Epithelial cell of prostate (primary cell): ENCODE measurements at regions not wholly inside any gene's neighbourhood (a gene's known extent, or its start where the extent isn't known, plus 50 kb on each side); places are given as distances from the start of the nearest gene placed in this dataset.
"Not testable (repeated sequence)": the region's sequence is repeated elsewhere in the genome, so short reads cannot be mapped to it uniquely, and the experiment has no call there.

Source experiments
- DNase-seq: peaks from one replicate; pipeline ENCODE4 v3.0.0-alpha.2; 2011; ENCODE audit warnings: low read depth, low spot score
- H3K27ac ChIP-seq: fragments of 450-650 bp; 2 replicates; pipeline ENCODE4 v1.5.1; 2017; ENCODE audit warnings: mild to moderate bottlenecking

DNA sequence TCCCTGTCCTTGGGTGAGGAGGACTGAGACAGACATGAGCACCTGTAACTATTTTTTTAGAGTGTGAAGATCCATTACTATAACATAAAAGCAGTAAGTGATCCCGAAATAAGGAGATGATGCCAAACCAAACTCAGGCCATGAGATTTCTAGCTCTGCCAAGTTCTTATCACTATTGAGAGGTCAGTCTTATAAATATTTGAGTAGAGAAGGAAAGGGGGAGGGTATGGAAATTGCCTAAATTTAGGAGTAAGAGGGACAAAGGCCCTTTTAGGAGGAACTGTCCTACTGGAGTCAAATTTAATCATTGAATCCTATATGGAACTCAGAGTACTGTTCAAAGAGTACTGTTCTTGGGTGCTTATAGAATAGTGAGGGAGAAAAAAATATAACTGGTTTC, 326.9 kb upstream of the NAALADL2 start:
- H3K27ac ChIP-seq = no peak overlapping the region
- no peak for DNase-seq

DNA sequence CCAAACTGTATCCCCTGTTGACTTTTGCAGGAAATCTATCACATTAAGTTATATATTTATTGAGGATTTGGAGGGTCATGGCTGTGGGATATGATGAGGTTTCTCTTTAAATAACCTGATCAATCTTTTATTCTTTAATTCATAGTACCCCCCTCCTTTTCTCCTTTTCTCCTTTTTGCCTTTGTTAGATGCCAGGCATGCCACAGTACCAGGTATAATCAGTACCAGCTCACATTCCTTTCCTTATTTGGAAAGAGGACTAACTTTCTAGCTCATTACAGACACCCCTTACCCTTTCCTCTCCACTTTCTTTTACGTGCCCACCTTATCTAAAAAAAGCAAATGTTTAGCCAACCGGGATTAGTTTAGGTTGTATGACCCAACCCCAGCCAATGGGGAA, 326.4 kb upstream of the NAALADL2 start:
- no peak overlapping the region for H3K27ac ChIP-seq
- no peak for DNase-seq

DNA sequence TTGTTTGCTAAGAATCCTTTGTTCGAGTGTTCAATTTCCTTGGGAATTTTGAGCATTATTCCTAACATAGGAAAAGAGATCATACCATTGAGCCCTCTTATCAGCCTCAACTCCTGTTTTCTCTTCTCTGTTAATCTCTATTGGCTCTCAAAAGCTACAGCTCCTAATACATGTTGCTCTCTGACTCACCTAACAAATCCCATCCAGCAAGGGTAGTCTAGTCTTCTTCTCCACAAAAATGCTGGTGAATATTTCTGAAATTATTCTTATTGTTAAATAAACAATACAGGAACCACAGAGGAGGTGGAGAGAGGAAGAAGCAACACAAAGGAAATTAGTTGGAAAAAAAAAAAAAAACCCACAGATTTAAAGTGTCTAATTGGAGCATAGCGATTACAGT, 325.8 kb upstream of the NAALADL2 start:
- peak; percentile 31 for DNase-seq
- H3K27ac ChIP-seq = no peak overlapping the region

DNA sequence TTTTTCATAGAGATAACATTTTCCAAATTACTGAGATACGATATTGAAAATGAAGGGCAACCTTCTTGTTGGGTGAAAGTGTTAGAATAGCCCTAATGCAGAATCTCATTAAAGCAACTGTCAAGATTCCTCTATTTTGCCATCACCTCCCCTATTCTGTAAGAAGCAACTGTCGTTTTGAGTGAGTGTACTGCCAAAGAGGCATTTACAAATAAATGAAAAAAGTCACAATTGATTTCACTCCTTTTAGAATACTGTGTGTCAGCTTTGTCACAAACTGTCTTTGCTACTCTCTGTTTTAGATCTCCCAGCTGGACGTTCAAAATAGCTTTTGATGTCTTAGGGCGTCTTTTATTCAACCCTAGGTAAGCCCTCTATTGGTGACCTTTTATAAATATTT, 322.8 kb upstream of the NAALADL2 start:
- DNase-seq = no peak
- H3K27ac ChIP-seq = no peak overlapping the region

DNA sequence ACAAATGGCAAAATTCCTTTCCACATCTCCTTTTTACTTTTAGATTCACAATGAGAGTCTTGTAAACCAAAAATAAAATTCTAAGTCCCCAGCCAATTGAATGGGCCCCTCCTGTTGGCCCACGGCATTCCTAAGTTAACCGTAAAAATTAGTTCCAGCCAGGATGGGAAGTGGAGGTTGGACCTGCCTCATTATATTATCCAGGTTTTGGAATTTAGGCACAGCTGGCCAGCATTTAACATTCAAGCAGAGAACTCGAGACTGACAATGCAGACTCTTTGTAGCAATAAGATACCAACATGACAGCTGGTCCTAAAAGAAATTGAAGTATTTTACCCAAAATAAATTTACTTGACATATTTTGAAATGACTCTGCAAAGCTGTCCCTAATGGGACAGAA, 321.0 kb upstream of the NAALADL2 start:
- DNase-seq = no peak
- H3K27ac ChIP-seq = no peak overlapping the region

DNA sequence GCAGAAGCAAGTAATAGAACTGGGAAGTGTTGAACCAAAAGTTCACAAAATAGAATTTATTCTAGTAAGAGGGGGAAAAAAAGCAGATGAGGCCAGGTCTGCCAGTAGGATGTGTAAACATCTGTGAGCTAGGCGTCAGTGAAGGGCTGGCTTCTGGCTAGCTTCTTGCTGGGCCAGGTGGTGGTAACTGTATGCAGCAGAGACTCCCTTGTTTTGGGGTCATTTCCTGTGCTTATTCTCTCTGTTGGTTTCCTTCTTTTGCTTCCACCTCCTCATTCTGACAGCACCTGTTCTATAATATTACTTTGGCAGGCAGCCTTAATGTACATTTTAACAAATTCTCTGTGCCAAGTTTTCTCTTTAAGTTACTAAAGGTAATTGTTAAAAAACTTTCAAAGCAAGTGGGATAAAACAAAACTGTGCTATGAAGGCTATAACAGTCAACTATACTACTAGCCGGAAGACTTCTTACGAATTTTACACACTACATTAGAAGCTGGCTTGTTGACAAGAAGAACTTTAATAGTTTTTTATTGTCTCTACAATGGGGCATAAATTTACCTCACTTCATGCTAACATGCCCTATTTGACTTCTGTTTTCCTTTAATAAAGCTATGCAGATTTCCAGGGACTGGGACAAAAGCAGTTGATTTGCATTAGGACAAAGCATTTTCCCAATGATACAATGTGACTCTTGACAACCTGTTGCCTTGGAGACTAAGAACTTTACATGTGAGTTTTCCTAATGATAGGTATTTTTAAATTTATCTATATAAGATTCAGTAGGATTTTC, 318.8 kb upstream of the NAALADL2 start:
- no peak overlapping the region for H3K27ac ChIP-seq
- DNase-seq = no peak

DNA sequence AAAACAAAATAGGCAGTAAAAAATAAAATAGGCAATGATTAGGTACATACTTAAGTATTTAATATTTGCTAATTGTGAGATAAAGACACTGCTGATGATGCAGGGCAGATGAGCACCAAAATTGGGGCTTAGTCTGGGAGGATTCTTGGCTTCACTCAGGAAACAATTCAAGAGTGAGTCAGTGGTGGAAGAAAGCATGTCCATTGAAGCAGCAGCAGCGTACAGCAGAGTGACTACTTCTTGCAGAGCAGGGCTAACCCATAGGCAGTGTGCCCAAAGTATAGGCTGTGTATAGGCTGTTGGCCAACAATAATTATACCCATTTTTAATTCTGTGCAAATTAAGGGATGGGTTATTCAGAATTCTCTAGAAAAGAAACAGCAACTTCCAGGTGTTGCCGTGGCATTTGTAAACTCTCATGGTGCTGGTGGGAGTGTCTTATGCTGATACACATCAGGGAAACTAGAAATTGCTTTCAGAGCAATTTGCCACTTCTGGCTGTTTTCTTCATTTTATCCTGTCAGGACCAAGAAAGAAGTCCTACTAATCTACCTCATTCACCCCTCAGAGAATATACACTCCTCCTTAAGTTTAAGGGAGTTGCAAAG, 317.3 kb upstream of the NAALADL2 start:
- no peak overlapping the region for H3K27ac ChIP-seq
- no peak for DNase-seq

DNA sequence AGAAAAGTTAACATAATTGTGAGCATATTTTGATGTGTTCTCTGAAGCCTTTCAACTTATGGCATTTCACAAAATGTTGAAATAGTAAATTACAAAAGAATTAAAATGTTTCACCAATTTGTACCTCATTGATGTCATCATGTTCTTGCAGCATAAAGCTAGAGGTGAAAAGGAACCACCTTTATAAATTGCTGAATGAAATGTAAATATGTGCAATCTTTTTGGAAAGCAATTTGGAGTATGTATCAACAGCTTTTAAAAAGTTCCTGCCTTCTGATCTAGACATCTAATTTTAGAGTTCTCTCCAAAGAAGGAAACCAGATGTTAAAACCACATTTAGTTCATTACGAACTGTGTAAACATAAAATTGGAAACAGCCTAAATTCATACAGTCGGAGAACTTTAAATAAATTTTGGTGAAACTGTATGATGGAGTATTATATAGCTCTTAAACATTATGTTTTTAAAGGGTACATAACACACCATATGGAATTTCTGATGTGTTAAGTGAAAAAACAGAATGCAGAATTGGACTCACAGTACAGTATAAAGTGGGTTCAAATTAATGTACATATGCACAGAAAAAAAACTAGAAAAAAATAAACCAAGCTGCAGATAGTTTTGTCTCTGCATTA, 311.2 kb upstream of the NAALADL2 start:
- DNase-seq = no peak
- no peak overlapping the region for H3K27ac ChIP-seq

DNA sequence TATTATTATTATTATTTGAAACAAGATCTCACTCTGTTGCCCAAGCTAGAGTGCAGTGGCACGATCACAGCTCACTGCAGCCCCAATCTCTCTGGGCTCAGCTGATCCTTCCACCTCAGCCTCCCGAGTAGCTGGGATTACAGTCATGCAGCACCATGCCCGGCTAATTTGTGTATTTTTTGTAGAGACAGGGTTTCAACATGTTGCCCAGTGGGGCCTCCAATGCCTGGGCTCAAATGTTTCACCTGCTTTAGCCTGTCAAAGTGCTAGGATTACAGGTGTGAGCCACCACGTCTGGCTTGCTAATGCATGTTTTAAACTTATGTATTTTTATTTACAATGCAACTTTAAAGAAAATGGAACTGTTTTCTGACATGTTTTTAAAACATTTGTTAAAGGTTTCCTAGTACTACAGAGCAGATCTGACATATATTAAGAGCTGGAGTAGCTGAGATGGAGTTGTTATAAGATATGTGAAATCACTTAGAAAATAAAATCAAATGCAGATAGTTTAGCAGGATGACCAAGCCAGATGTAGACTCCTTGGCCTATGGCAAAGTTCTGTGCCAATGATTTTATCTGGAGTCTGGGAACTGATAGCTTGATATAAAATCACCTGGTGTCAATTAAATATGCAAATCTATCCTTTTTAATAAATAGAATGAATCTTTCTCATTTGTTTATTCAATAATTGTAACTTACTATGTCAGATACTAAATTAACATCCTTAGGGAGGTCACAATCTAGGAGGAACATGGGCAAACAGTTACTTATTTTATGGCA, 310.1 kb upstream of the NAALADL2 start:
- no peak overlapping the region for H3K27ac ChIP-seq
- DNase-seq = no peak

DNA sequence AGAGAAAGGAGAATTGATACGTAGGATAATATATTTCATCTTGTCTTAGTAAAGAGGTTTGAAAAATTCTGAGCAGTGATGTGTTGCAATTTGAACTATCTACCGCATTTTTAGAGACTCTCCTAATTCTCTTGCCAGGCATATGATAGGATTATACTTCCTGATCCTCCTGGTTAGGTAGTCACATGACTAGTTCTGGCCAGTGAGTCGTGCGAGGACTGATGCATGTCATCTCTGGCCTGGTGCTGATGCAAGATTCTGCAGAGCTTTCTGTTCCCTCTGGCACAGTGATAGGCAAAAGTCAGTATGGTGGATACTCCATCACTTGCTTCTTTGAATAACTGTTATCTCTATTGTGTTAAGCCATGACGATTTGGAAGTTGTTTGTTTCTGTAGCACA, 277.6 kb upstream of the NAALADL2 start:
- H3K27ac ChIP-seq = no peak overlapping the region
- DNase-seq = no peak

DNA sequence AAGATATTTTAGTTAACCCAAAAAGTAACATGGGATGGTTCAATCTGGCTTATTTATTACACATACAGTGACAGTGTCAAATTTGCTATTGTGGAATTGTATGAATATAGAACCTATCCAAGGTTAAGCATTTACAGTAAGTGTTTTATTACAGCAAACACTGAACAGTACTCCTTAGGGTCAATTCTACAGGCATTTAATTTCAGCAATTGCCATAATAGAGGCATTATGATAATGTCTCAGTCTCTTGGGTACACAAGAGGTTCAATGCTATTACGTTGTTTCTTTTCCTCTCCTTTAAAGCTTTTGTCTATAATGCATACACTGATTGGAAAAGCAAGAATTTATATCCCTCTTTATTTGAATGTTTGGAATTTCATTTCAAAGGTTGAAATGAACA, 275.7 kb upstream of the NAALADL2 start:
- H3K27ac ChIP-seq = no peak overlapping the region
- no peak for DNase-seq

DNA sequence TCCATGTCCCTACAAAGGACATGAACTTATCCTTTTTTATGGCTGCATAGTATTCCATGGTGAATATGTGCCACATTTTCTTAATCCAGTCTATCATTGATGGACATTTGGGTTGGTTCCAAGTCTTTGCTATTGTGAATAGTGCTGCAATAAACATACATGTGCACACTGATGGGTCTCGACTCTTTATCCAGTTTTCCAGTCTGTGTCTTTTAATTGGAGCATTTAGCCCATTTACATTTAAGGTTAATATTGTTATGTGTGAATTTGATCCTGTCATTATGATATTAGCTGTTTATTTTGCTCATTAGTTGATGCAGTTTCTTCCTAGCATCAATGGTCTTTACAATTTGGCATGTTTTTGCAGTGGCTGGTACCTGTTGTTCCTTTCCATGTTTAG, 272.0 kb upstream of the NAALADL2 start:
- not testable (repeated sequence) for H3K27ac ChIP-seq, DNase-seq

DNA sequence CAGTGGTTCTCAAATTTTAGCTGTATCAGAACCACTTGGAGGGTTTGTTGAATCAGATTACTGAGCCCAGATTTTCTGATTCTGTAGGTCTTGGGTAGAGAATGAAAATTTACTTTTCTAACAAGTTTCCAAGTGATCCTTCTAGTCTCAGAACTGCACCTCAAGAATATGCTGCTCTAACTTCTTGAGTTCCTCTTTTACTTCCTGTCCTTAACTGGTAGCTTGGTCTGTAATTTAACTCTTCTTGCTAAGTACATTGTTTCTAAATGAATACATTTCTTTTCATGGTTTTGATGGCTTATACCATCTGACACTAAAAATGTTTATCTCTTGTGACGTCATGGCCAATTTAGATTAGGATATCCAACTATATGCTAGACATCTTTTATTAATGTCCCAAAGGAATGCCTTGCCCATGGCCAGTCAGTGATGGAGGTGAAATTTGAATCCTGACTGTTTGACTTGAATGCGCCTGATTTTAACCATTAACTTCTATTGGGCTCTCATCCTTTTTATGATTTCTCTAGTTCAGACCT, 262.6 kb upstream of the NAALADL2 start:
- no peak overlapping the region for H3K27ac ChIP-seq
- no peak for DNase-seq

DNA sequence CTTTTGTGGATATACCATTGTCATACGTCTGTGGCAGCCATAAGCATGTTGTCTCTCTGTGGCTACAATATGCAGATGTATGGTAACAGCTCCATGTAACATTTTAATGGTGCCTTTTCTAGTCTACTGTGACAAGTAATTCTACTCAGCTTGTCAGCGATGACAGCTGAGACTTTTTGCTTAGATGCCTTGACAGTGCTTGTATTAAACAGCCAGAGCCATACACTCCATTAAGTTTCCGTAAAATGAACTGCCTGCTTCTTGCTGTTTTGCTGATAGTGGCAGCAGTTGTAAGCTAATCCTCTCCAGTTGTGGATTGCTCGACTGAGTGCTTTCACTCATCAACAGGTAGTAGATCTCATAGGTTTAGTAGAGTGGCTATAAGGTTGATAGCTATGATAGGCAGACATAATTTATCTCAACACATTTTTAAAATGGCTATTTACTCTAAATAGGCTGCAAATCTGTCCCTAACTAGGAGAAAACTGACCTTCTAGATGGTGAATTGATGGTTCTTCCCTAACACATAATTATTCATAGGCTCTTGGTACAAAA, 260.2 kb upstream of the NAALADL2 start:
- no peak for DNase-seq
- H3K27ac ChIP-seq = no peak overlapping the region

DNA sequence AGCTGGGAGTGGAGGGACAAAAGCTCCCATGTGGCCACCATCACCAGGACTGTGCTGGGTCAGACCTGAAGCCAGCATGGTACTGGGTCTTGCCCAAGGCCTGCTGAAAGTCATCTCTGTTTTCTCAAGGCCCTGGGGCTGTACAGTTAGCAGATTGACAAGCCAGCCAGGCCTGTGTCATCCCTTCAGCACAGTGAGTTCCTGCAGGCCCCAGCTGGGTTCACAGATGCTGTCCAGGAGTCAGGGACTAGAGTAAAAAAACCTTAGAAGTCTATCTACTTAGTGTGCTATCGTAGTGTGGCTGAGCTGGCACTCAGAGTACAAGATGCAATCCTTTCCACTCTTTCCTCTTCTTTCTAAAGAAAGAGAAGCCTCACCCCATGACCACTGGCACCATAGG, 246.0 kb upstream of the NAALADL2 start:
- DNase-seq = no peak

DNA sequence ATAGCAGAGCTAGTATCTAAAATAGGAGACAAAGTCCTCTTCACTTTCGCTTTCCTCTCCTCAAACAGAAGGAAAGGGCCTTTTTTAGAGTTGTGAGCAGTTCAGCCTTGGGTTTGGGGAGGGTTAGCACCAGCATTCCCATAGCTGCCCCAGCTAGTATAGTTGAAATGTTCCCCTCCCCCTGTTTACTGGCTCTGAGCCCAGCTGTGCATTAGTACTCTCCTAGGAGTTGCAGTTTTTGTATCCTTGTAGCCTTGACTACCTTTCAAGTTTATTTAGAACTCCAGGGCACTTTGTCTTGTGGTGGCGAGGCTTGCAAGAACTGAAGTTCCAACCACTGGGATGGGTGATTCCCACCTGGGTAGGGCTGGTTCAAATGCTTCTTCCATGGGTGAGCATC, 245.1 kb upstream of the NAALADL2 start:
- no peak overlapping the region for H3K27ac ChIP-seq
- no peak for DNase-seq

More for the DNA sequence above, 246.0 kb upstream of the NAALADL2 start:
- H3K27ac ChIP-seq = no peak overlapping the region

DNA sequence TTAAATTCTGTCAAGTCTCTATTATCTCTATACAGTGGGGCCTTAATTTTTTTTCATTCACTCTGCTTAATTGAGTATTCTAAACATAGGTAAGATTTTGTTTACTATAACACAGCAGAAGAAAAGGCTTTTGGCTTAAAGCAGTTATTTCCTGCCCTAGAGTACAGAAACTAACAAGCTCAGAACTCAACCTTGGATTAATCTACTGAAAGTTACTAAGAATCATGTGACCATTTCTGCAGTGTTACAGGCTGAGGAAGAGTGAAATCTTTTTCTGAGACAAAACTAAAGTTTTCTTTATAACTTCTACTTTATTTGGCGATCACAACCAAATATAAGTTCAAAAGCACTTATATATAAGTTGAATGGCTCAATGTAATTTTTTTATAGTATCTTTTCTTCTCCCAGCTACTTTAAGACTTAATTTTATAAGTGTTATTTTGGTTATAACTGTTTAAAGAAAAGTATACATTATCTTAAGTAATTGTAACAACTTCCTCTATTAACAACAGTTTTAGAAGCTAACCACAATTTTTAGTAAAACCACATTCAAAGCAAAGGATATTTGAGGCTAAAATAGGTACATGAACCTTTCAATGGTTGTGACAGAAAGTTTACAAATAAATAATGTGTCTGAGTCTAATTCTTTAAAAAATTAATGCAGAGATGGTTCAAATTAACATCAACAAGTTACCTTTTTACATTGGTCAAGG, 240.6 kb upstream of the NAALADL2 start:
- no peak overlapping the region for H3K27ac ChIP-seq
- no peak for DNase-seq

DNA sequence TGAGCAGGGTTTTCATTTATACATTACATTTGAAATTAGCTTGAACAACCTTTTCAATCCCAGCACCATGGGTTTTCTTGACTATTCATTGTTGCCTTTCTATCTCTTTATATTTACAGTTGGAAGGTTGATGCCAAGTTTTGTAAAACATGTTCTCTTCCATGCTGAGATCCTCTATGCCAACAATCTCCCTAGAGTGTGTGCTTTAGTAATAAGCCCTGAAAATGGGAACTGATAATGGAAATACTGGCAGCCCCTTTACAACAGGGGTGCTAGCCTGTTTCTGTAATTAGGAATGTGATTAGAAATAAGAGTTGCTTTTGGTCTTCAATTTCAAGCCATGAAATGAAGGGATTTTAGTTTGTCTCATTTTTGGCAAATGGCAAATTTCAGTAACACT, 239.9 kb upstream of the NAALADL2 start:
- no peak for DNase-seq
- no peak overlapping the region for H3K27ac ChIP-seq

DNA sequence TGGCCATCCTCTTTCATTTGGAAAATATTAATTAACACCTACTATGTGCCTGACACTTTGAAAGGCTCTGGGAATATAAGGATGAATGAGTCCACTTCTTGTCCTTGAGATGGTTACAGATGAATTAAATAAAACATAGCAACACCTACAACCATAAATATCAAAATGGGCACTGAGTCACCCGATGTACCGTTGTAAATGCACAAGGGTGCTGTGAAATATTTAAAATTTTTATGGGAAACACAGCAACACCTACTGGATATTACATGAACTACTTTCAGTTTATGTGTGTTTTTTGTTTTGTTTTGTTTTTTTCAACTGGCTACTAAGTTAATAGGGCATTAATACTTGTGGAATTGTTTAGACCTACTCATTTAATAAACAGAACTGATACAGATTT, 239.0 kb upstream of the NAALADL2 start:
- DNase-seq = no peak
- H3K27ac ChIP-seq = no peak overlapping the region
